NCI-H2107 treated with DMSO at 0.1 percent for 48 hours (cell line): ENCODE measurements at regions not wholly inside any gene's neighbourhood (a gene's known extent, or its start where the extent isn't known, plus 50 kb on each side); places are given as distances from the start of the nearest gene placed in this dataset.

ENCODE experiments used
- DNase-seq: peaks from one replicate; lab custom pipeline; 2025; ENCODE audit not compliant: unreplicated experiment; lab: John Stamatoyannopoulos, UW

- DNase-seq = no peak
Measured at GRCh38 chr6:102381203-102381602, 987.7 kb downstream of the GRIK2 start.

GRCh38 chr6:102356170-102356569, 962.7 kb downstream of the GRIK2 start:
- DNase-seq = no peak

- no peak for DNase-seq
Measured at GRCh38 chr6:102355578-102355977, 962.1 kb downstream of the GRIK2 start.

GRCh38 chr6:102352552-102352951, 959.0 kb downstream of the GRIK2 start:
- no peak for DNase-seq

- DNase-seq = no peak
Measured at GRCh38 chr6:102344769-102345168, 951.3 kb downstream of the GRIK2 start.

- DNase-seq = no peak
Measured at GRCh38 chr6:102340311-102340710, 946.8 kb downstream of the GRIK2 start.

GRCh38 chr6:102333736-102334135, 940.2 kb downstream of the GRIK2 start:
- no peak for DNase-seq

GRCh38 chr6:102327697-102328225, 934.3 kb downstream of the GRIK2 start:
- DNase-seq = no peak

GRCh38 chr6:102313699-102314098, 920.2 kb downstream of the GRIK2 start:
- DNase-seq = no peak

GRCh38 chr6:102309700-102310099, 916.2 kb downstream of the GRIK2 start:
- DNase-seq = no peak

GRCh38 chr6:102300350-102300749, 906.8 kb downstream of the GRIK2 start:
- DNase-seq = no peak

GRCh38 chr6:102298051-102298450, 904.5 kb downstream of the GRIK2 start:
- DNase-seq = no peak
